ENCODE measurements at regions not wholly inside any gene's neighbourhood (a gene's known extent, or its start where the extent isn't known, plus 50 kb on each side); places are given as distances from the start of the nearest gene placed in this dataset.
A peak's percentile ranks its signal among the peaks of the same experiment; 100 is the strongest.

- peak overlapping the region; percentile 34 for H3K4me3 Mint-ChIP-seq
- peaks cover 63% of the 10 kb centered on the region for H3K4me1 ChIP-seq (ENCODE audit: insufficient read depth, low read length)
These were observed 66.7 kb upstream of the ACOT11 start for GRCh38 chr1:54481201-54481884.

GRCh38 chr1:54480525-54480848, 67.5 kb upstream of the ACOT11 start:
- H3K27me3 Mint-ChIP-seq, result no peaks in the 10 kb centered on the region
- Histone ChIP-seq H3K27ac (ENCODE audit: low read depth in 1 of 2, low read length in 2 of 2) (peak overlapping the region; percentile 53), H3K36me3 (ENCODE audit: insufficient read depth, low read length) (no peaks in the 10 kb centered on the region), H3K9me3 (ENCODE audit: control insufficient read depth in 1 of 2, insufficient read depth in 1 of 2, low read length in 2 of 2) (no peaks in the 10 kb centered on the region), H3K4me3 (ENCODE audit: low read length) (peak overlapping the region; percentile 4), H3K27me3 (ENCODE audit: control insufficient read depth in 1 of 2, insufficient read depth in 2 of 2, low read length in 2 of 2) (no peaks in the 10 kb centered on the region), H3K4me1 (ENCODE audit: insufficient read depth, low read length) (peaks cover 64% of the 10 kb centered on the region)
- CTCF ChIA-PET, result interaction anchor here (1.3 to 3.1 kb wide), 2 partner anchors 7 to 9 kb away, joined by 3 to 13 read pairs; no protein-coding TSS in a partner anchor
- H3K36me3 Mint-ChIP-seq (ENCODE audit: low read depth), result no peaks in the 10 kb centered on the region
- TF ChIP-seq CTCF (IDR thresholded peaks at IDR 0.05), result no peak
- H3K4me3 Mint-ChIP-seq, result peak overlapping the region; percentile 71
- POLR2A ChIA-PET, result interaction anchor here (0.6 to 1.2 kb wide), 3 partner anchors 18 to 291 kb away, joined by 3 read pairs; no protein-coding TSS in a partner anchor
- peak overlapping the region; percentile 67 for H3K27ac Mint-ChIP-seq
- no peaks in the 10 kb centered on the region for H3K9me3 Mint-ChIP-seq
- DNase-seq (peak in 5 of 14 experiments; percentile 21 to 75 (median 38)), ATAC-seq (ENCODE audit: poor library complexity) (no peak)
- intact Hi-C loops (cut with DNase I, micrococcal nuclease), result no loop called here
- peaks cover 79% of the 10 kb centered on the region for H3K4me1 Mint-ChIP-seq (ENCODE audit: low read depth)

More at GRCh38 chr1:54481201-54481884, 66.7 kb upstream of the ACOT11 start:
- peaks cover 79% of the 10 kb centered on the region for H3K4me1 Mint-ChIP-seq (ENCODE audit: low read depth)
- ChIA-PET CTCF (interaction anchor here (3.1 kb wide), 1 partner anchor 8 kb away, joined by 13 read pairs; no protein-coding TSS in a partner anchor), POLR2A (interaction anchor here (1.1 to 1.2 kb wide), 3 partner anchors 8 to 74 kb away, joined by 3 to 4 read pairs (median 3); no protein-coding TSS in a partner anchor)
- peak overlapping the region; percentile 67 for H3K27ac Mint-ChIP-seq
- H3K27me3 Mint-ChIP-seq, result no peaks in the 10 kb centered on the region
- H3K9me3 Mint-ChIP-seq, result no peaks in the 10 kb centered on the region
- peak overlapping the region in 1 of 2 donors; percentile 53 for H3K27ac ChIP-seq (ENCODE audit: low read depth in 1 of 2, low read length in 2 of 2)
- no peak for TF ChIP-seq CTCF (IDR thresholded peaks at IDR 0.05)
- H3K4me3 ChIP-seq (ENCODE audit: low read length), result peak overlapping the region; percentile 16
- H3K36me3 Mint-ChIP-seq (ENCODE audit: low read depth), result no peaks in the 10 kb centered on the region
- no peaks in the 10 kb centered on the region for H3K27me3 ChIP-seq (ENCODE audit: control insufficient read depth in 1 of 2, insufficient read depth in 2 of 2, low read length in 2 of 2)
- DNase-seq (peak in 3 of 14 experiments; percentile 50 to 77 (median 55)), ATAC-seq (ENCODE audit: poor library complexity) (peak; percentile 24)
- no peaks in the 10 kb centered on the region for H3K36me3 ChIP-seq (ENCODE audit: insufficient read depth, low read length)
- intact Hi-C loops (cut with DNase I, micrococcal nuclease), result no loop called here
- no peaks in the 10 kb centered on the region for H3K9me3 ChIP-seq (ENCODE audit: control insufficient read depth in 1 of 2, insufficient read depth in 1 of 2, low read length in 2 of 2)

GRCh38 chr1:54479841-54480524, 68.0 kb upstream of the ACOT11 start:
- Histone ChIP-seq H3K36me3 (ENCODE audit: insufficient read depth, low read length) (no peaks in the 10 kb centered on the region), H3K27ac (ENCODE audit: low read depth in 1 of 2, low read length in 2 of 2) (peak overlapping the region; percentile 53), H3K4me3 (ENCODE audit: low read length) (peak overlapping the region; percentile 4), H3K4me1 (ENCODE audit: insufficient read depth, low read length) (peaks cover 64% of the 10 kb centered on the region), H3K27me3 (ENCODE audit: control insufficient read depth in 1 of 2, insufficient read depth in 2 of 2, low read length in 2 of 2) (no peaks in the 10 kb centered on the region), H3K9me3 (ENCODE audit: control insufficient read depth in 1 of 2, insufficient read depth in 1 of 2, low read length in 2 of 2) (no peaks in the 10 kb centered on the region)
- no peaks in the 10 kb centered on the region for H3K36me3 Mint-ChIP-seq (ENCODE audit: low read depth)
- peak overlapping the region; percentile 67 for H3K27ac Mint-ChIP-seq
- DNase-seq, result no peak
- intact Hi-C loops (cut with DNase I, micrococcal nuclease), result no loop called here
- CTCF ChIA-PET, result interaction anchor here (1.3 to 3.1 kb wide), 2 partner anchors 8 to 9 kb away, joined by 3 to 13 read pairs; no protein-coding TSS in a partner anchor
- H3K27me3 Mint-ChIP-seq, result no peaks in the 10 kb centered on the region
- POLR2A ChIA-PET, result interaction anchor here (0.5 to 1.2 kb wide), 5 partner anchors 8 to 291 kb away, joined by 3 to 4 read pairs (median 3); no protein-coding TSS in a partner anchor
- no peak for ATAC-seq (ENCODE audit: poor library complexity)
- H3K9me3 Mint-ChIP-seq, result no peaks in the 10 kb centered on the region
- H3K4me1 Mint-ChIP-seq (ENCODE audit: low read depth), result peaks cover 79% of the 10 kb centered on the region
- H3K4me3 Mint-ChIP-seq, result peak overlapping the region; percentile 21
- TF ChIP-seq CTCF (IDR thresholded peaks at IDR 0.05), result no peak
